A673 (cell line): ENCODE measurements at regions not wholly inside any gene's neighbourhood (a gene's known extent, or its start where the extent isn't known, plus 50 kb on each side); places are given as distances from the start of the nearest gene placed in this dataset.

ENCODE experiments used
- BruUV-seq: library from RNA; stranded (reverse); fragments of 400-500 nt; replicated peaks from 2 replicates; lab custom pipeline; 2021; lab: Mats Ljungman, UMichigan
- CTCF ChIA-PET: fragments of 300-600 bp; sonication (Branson Sonifier 250); formaldehyde crosslinking; loops from one replicate; lab custom pipeline; 2022; ENCODE audit warnings: antibody characterized with exemption; lab: Charles Lee
- POLR2A ChIA-PET: fragments of 300-600 bp; sonication (Branson Sonifier 250); formaldehyde crosslinking; loops from one replicate; lab custom pipeline; 2022; ENCODE audit warnings: antibody characterized with exemption; ENCODE audit not compliant: low non-redundant PET; lab: Charles Lee
- DNase-seq: peaks from one replicate; pipeline ENCODE4 v3.0.0-alpha.2; 2015; ENCODE audit warnings: low spot score
- H3K27ac ChIP-seq: fragments of 200-600 bp; sonication (generic); 2 replicates; pipeline ENCODE4 v1.5.1; 2016; ENCODE audit warnings: mixed run types, low read depth, mild to moderate bottlenecking, mixed read lengths, antibody characterized with exemption, low read length; ENCODE audit not compliant: poor library complexity, severe bottlenecking
- H3K27me3 ChIP-seq: fragments of 200-600 bp; sonication (generic); replicated peaks from 2 replicates; pipeline ENCODE4 v1.6.1; 2017; ENCODE audit warnings: mixed run types, low read depth, mild to moderate bottlenecking, mixed read lengths, antibody characterized with exemption, low read length; ENCODE audit not compliant: insufficient read depth, poor library complexity
- H3K36me3 ChIP-seq: fragments of 200-600 bp; sonication (generic); 2 replicates; pipeline ENCODE4 v1.6.1; 2016; ENCODE audit warnings: mixed run types, mild to moderate bottlenecking, mixed read lengths, antibody characterized with exemption, low read length; ENCODE audit not compliant: insufficient read depth, poor library complexity, severe bottlenecking
- H3K4me1 ChIP-seq: fragments of 200-600 bp; sonication (generic); 2 replicates; pipeline ENCODE4 v1.6.1; 2017; ENCODE audit warnings: mixed run types, mild to moderate bottlenecking, mixed read lengths, antibody characterized with exemption, low read length; ENCODE audit not compliant: insufficient read depth, poor library complexity, severe bottlenecking
- H3K4me3 ChIP-seq: fragments of 200-600 bp; sonication (generic); 2 replicates; pipeline ENCODE4 v1.5.1; 2016; ENCODE audit warnings: low read depth, mixed run types, mild to moderate bottlenecking, mixed read lengths, low read length; ENCODE audit not compliant: poor library complexity, severe bottlenecking
- H3K9me3 ChIP-seq: fragments of 200-600 bp; sonication (generic); 2 replicates; pipeline ENCODE4 v1.6.1; 2016; ENCODE audit warnings: mixed run types, low read depth, mild to moderate bottlenecking, mixed read lengths, antibody characterized with exemption, low read length; ENCODE audit not compliant: poor library complexity, severe bottlenecking
- EZH2 ChIP-seq: fragments of 200-600 bp; sonication (generic); IDR thresholded peaks from 2 replicates; pipeline ENCODE4 v1.6.1; 2017; ENCODE audit warnings: borderline replicate concordance, low read depth, mild to moderate bottlenecking, mixed read lengths, antibody characterized with exemption, low read length; ENCODE audit not compliant: poor library complexity, severe bottlenecking
- intact Hi-C: fragments of 100-400 bp; cut with micrococcal nuclease; formaldehyde crosslinking; loops from one replicate; pipeline ENCODE4 v1.10.0; 2022; ENCODE audit not compliant: unreplicated experiment
- TF ChIP-seq, protein P1 (sequence below): fragments of 300-800, 200-600 bp; sonication (generic); conservative IDR thresholded peaks from 2 replicates; pipeline ENCODE4 v1.5.1; 2017; ENCODE audit warnings: low read depth, mild to moderate bottlenecking, antibody characterized with exemption, low read length, moderate library complexity, mixed read lengths

DNA sequence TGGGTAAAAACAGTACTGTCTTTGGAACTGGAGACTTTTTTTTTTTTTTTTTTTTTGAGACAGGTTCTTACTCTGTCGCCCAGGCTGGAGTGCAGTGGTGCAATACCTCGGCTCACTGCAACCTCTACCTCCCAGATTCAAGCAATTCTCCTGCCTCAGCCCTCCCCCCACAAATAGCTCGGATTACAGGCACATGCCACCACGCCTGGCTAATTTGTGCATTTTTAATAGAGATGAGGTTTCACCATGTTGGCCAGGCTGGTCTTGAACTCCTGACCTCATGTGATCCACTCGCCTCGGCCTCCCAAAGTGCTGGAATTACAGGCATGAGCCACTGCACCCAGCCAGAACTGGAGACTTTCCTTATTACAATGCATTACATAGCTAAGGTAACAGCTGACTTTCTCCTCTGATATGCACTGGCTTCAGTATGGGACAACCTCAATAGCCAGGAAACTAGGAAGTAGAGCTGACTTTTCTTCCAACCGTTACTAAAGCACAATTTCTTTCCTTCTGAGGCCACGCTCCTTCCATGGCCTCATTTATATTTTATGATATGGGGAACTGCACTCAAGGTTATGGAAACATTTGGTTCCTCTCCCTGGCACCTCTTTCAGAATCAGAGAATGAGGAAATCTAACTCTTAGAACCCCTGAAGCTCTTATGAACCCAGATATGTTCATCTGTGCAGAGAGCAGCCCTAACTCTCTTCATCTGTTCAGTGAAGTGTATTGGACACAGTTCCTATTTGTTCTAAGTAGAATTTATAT lies 53.5 kb upstream of the FAM9B start:
- no peak for TF ChIP-seq EZH2
- TF ChIP-seq, protein P1, sequence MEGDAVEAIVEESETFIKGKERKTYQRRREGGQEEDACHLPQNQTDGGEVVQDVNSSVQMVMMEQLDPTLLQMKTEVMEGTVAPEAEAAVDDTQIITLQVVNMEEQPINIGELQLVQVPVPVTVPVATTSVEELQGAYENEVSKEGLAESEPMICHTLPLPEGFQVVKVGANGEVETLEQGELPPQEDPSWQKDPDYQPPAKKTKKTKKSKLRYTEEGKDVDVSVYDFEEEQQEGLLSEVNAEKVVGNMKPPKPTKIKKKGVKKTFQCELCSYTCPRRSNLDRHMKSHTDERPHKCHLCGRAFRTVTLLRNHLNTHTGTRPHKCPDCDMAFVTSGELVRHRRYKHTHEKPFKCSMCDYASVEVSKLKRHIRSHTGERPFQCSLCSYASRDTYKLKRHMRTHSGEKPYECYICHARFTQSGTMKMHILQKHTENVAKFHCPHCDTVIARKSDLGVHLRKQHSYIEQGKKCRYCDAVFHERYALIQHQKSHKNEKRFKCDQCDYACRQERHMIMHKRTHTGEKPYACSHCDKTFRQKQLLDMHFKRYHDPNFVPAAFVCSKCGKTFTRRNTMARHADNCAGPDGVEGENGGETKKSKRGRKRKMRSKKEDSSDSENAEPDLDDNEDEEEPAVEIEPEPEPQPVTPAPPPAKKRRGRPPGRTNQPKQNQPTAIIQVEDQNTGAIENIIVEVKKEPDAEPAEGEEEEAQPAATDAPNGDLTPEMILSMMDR, result no peak
- intact Hi-C loops, result no loop called here
- CTCF ChIA-PET, result no interaction called here
- Histone ChIP-seq H3K27ac (no peak overlapping the region), H3K36me3 (no peaks in the 10 kb centered on the region), H3K9me3 (no peaks in the 10 kb centered on the region), H3K4me3 (no peak overlapping the region), H3K27me3 (no peaks in the 10 kb centered on the region), H3K4me1 (no peaks in the 10 kb centered on the region)
- no peak for DNase-seq
- BruUV-seq, result no TSS peak
- POLR2A ChIA-PET, result no interaction called here

GRCh38 chrX:9088896-9089295 lies 55.0 kb upstream of the FAM9B start:
- Histone ChIP-seq H3K27ac (no peak overlapping the region), H3K9me3 (no peaks in the 10 kb centered on the region), H3K27me3 (no peaks in the 10 kb centered on the region), H3K4me3 (no peak overlapping the region), H3K4me1 (no peaks in the 10 kb centered on the region), H3K36me3 (no peaks in the 10 kb centered on the region)
- CTCF ChIA-PET, result interaction anchor here (0.6 kb wide), 1 partner anchor 107 kb away, joined by 3 read pairs; no protein-coding TSS in a partner anchor
- POLR2A ChIA-PET, result no interaction called here
- intact Hi-C loops, result no loop called here
- BruUV-seq, result no TSS peak
- no peak for TF ChIP-seq EZH2
- TF ChIP-seq, protein P1, result no peak
- no peak for DNase-seq

- H3K27me3 ChIP-seq, result no peaks in the 10 kb centered on the region
- no peak overlapping the region for H3K4me3 ChIP-seq
- no peaks in the 10 kb centered on the region for H3K4me1 ChIP-seq
- ChIA-PET POLR2A (no interaction called here), CTCF (no interaction called here)
- no peak overlapping the region for H3K27ac ChIP-seq
- H3K36me3 ChIP-seq, result no peaks in the 10 kb centered on the region
- intact Hi-C loops, result no loop called here
- no peak for TF ChIP-seq EZH2
- TF ChIP-seq, protein P1, result no peak
- no TSS peak for BruUV-seq
- H3K9me3 ChIP-seq, result no peaks in the 10 kb centered on the region
- no peak for DNase-seq
Measured at GRCh38 chrX:9090766-9091165, 56.8 kb upstream of the FAM9B start.
